CD4-positive, alpha-beta T cell (primary cell): ENCODE measurements at regions not wholly inside any gene's neighbourhood (a gene's known extent, or its start where the extent isn't known, plus 50 kb on each side); places are given as distances from the start of the nearest gene placed in this dataset.

Experiments
- ATAC-seq: fragments of 200-7000 bp; cut with Tn5 transposase; one replicate; pipeline ENCODE4 v1.10.0; 2022; ENCODE audit warnings: mild to moderate bottlenecking; ENCODE audit not compliant: poor library complexity
- CTCF ChIA-PET: fragments of 350-600 bp; sonication (Branson Sonifier 250); formaldehyde crosslinking; loops from one replicate; lab custom pipeline; 2021; ENCODE audit warnings: antibody characterized with exemption, inconsistent platforms; lab: Charles Lee
- POLR2A ChIA-PET: fragments of 350-600 bp; sonication (Branson Sonifier 250); formaldehyde crosslinking; loops from one replicate; lab custom pipeline; 2021; ENCODE audit warnings: antibody characterized with exemption, inconsistent platforms; lab: Charles Lee
- DNase-seq, 14 experiments: peaks; one replicate each; pipeline ENCODE4 v3.0.0-alpha.2; 2013 to 2020; ENCODE audit warnings: mixed read lengths in 2 of 14
- H3K27ac ChIP-seq, 2 donors: one replicate each; pipeline versions ENCODE4 v1.5.1 to v1.7.0; 2013; ENCODE audit warnings: low read length in 2 of 2, low read depth in 1 of 2, mild to moderate bottlenecking in 1 of 2
- H3K27me3 ChIP-seq, 2 experiments: 1 replicate in 1 of 2; 2 replicates in 1 of 2; pipeline versions ENCODE4 v1.6.1 to v1.7.0; 2013; ENCODE audit warnings: low read length in 2 of 2, control low read depth in 1 of 2, mild to moderate bottlenecking in 1 of 2, moderate library complexity in 1 of 2; ENCODE audit not compliant: insufficient read depth in 2 of 2, control insufficient read depth in 1 of 2
- H3K36me3 ChIP-seq: one replicate; pipeline ENCODE4 v1.6.1; 2013; ENCODE audit warnings: low read length, control low read depth; ENCODE audit not compliant: insufficient read depth
- H3K4me1 ChIP-seq: one replicate; pipeline ENCODE4 v1.6.1; 2013; ENCODE audit warnings: low read length, control low read depth; ENCODE audit not compliant: insufficient read depth
- H3K4me3 ChIP-seq: one replicate; pipeline ENCODE4 v1.5.1; 2013; ENCODE audit warnings: mild to moderate bottlenecking, low read length, moderate library complexity
- H3K9me3 ChIP-seq, 2 experiments: 1 replicate in 1 of 2; 2 replicates in 1 of 2; pipeline versions ENCODE4 v1.6.1 to v1.7.0; 2013; ENCODE audit warnings: low read length in 2 of 2, mild to moderate bottlenecking in 2 of 2, control low read depth in 1 of 2, moderate library complexity in 1 of 2; ENCODE audit not compliant: control insufficient read depth in 1 of 2, insufficient read depth in 1 of 2
- H3K27ac Mint-ChIP-seq: one replicate; pipeline ENCODE4 v1.8.0; 2020; ENCODE audit warnings: mixed read lengths
- H3K27me3 Mint-ChIP-seq: one replicate; pipeline ENCODE4 v1.8.0; 2021; ENCODE audit warnings: mixed read lengths
- H3K36me3 Mint-ChIP-seq: one replicate; pipeline ENCODE4 v1.8.0; 2021; ENCODE audit warnings: low read depth, mixed read lengths
- H3K4me1 Mint-ChIP-seq: one replicate; pipeline ENCODE4 v1.8.0; 2021; ENCODE audit warnings: low read depth, mixed read lengths
- H3K4me3 Mint-ChIP-seq: one replicate; pipeline ENCODE4 v1.8.0; 2020; ENCODE audit warnings: mild to moderate bottlenecking, mixed read lengths
- H3K9me3 Mint-ChIP-seq: one replicate; pipeline ENCODE4 v1.8.0; 2020; ENCODE audit warnings: mixed read lengths
- intact Hi-C, 2 experiments: fragments of 100-400 bp; cut with DNase I in 1 of 2; cut with micrococcal nuclease in 1 of 2; formaldehyde crosslinking; loops; one replicate each; pipeline versions ENCODE4 v1.15.1 to v1.9.0; 2023 to 2025; cut with DNase I, micrococcal nuclease
- TF ChIP-seq, protein P1 (sequence below): fragments of 200-600 bp; IDR thresholded peaks from one replicate; pipeline ENCODE4 v1.8.0; 2022; ENCODE audit warnings: antibody characterized with exemption, mild to moderate bottlenecking

DNA sequence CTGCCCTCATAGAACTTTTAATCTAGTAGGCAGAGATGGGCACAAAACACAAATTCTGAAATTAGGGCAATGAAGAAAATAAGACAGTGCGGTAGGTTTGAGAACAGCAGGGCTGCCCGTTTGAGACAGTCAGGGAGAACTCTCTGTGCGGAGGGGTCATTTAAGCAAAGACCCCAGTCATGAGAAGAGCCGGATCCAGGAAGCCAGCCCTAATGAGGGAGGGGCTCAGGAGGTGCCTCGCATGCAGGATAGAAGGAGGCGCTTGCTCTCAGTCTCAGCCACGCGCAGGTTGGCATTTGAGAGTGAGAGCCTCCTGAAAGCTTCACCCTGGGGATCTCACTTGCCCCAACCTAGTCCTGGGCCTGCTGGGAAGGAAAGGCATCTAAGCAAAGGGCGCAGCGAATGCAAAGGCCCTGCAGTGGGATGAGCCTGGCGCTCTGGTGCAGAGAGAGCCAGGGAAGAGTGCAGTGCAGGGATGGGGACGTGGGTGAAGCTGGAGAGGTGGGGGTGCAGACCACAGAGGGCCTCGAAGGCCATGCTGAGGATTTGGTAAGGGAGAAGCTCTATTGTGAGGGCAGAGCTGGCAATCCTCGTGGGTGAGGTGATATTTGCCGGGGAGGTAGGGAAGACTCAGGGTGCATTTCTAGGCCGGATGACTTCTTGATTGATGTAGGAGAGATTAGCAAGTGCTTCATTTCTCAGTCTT is 130.0 kb upstream of the PTPN1 start:
- Mint-ChIP-seq H3K36me3 (no peaks in the 10 kb centered on the region), H3K4me1 (peaks cover 46% of the 10 kb centered on the region), H3K9me3 (no peaks in the 10 kb centered on the region), H3K4me3 (no peak overlapping the region), H3K27ac (peak overlapping the region; percentile 71), H3K27me3 (no peaks in the 10 kb centered on the region)
- H3K27me3 ChIP-seq = no peaks in the 10 kb centered on the region
- H3K36me3 ChIP-seq = no peaks in the 10 kb centered on the region
- no peak overlapping the region for H3K27ac ChIP-seq
- intact Hi-C loops = loop anchor here in 1 of 2 experiments (10.0 kb wide), 1 partner anchor 55 kb away; no protein-coding TSS in a partner anchor
- ChIA-PET CTCF (no interaction called here), POLR2A (no interaction called here)
- no peak overlapping the region for H3K4me3 ChIP-seq
- peaks cover 0 to 3% of the 10 kb centered on the region in 2 experiments for H3K9me3 ChIP-seq
- no peak for ATAC-seq
- H3K4me1 ChIP-seq = peaks cover 39% of the 10 kb centered on the region
- no peak for DNase-seq
- TF ChIP-seq, protein P1, sequence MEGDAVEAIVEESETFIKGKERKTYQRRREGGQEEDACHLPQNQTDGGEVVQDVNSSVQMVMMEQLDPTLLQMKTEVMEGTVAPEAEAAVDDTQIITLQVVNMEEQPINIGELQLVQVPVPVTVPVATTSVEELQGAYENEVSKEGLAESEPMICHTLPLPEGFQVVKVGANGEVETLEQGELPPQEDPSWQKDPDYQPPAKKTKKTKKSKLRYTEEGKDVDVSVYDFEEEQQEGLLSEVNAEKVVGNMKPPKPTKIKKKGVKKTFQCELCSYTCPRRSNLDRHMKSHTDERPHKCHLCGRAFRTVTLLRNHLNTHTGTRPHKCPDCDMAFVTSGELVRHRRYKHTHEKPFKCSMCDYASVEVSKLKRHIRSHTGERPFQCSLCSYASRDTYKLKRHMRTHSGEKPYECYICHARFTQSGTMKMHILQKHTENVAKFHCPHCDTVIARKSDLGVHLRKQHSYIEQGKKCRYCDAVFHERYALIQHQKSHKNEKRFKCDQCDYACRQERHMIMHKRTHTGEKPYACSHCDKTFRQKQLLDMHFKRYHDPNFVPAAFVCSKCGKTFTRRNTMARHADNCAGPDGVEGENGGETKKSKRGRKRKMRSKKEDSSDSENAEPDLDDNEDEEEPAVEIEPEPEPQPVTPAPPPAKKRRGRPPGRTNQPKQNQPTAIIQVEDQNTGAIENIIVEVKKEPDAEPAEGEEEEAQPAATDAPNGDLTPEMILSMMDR = no peak

DNA sequence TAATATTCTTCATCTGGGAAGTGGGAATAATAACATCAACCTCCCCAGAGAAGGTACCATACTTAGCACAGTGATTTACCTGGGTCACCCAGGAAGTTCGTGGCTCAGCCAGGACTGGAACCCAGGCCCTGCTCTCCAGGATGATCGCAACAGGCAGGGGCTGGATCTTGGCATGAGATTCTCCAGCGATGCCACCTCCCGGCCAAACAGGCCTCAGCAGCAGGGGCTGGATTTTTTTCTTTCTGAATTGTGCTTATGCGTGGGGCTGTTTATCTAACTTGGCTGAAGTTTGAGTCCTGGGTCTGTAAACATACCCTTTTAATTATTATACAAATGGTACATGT is 129.5 kb upstream of the PTPN1 start:
- Histone ChIP-seq H3K27ac (no peak overlapping the region), H3K4me1 (peaks cover 44% of the 10 kb centered on the region), H3K36me3 (no peaks in the 10 kb centered on the region), H3K27me3 (no peaks in the 10 kb centered on the region), H3K9me3 (peaks cover 0 to 3% of the 10 kb centered on the region in 2 experiments), H3K4me3 (no peak overlapping the region)
- Mint-ChIP-seq H3K27me3 (no peaks in the 10 kb centered on the region), H3K27ac (peak overlapping the region; percentile 71), H3K4me3 (no peak overlapping the region), H3K36me3 (no peaks in the 10 kb centered on the region), H3K9me3 (no peaks in the 10 kb centered on the region), H3K4me1 (peaks cover 49% of the 10 kb centered on the region)
- no peak for ATAC-seq
- TF ChIP-seq, protein P1 = no peak
- CTCF ChIA-PET = no interaction called here
- intact Hi-C loops = loop anchor here in 1 of 2 experiments (10.0 kb wide), 1 partner anchor 54 kb away; no protein-coding TSS in a partner anchor
- POLR2A ChIA-PET = no interaction called here
- DNase-seq = no peak

DNA sequence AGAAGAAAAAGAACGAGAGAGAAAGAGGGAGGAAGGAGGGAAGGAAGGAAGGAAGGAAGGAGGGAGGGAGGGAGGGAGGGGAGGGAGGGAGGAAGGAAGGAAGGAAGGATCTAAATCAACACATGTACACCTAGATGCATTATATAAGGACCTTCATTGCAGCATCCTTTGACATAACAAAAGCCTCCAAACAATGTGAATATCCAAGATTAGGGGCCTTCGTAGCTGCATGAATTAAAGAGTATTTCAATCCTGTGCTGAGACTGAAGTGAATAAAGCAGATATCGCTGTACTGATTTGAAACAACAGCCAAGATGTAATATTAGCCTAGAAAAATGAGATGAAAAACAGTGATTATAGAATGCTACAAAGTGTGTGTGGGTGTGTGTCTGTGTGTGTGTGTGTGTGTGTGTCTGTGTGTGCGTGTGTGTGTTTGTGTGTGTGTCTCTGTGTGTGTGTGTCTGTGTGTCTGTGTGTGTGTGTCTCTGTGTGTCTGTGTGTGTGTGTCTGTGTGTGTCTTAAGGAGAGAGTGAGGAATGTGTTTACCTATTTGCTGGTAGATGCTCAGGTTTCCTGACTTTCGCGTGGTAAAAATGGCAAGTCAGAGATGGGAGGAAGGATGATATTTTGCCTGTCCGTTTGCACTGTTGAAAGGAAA is 129.0 kb upstream of the PTPN1 start:
- no peak for DNase-seq
- Mint-ChIP-seq H3K4me3 (peak overlapping the region; percentile 22), H3K9me3 (no peaks in the 10 kb centered on the region), H3K36me3 (no peaks in the 10 kb centered on the region), H3K27ac (peak overlapping the region; percentile 71), H3K27me3 (no peaks in the 10 kb centered on the region), H3K4me1 (peaks cover 55% of the 10 kb centered on the region)
- H3K4me1 ChIP-seq = peaks cover 49% of the 10 kb centered on the region
- ChIA-PET CTCF (no interaction called here), POLR2A (interaction anchor here (0.7 kb wide), 1 partner anchor 129 kb away, joined by 3 read pairs; the partner anchor contains the start of gene PTPN1)
- TF ChIP-seq, protein P1 = no peak
- H3K27me3 ChIP-seq = no peaks in the 10 kb centered on the region
- no peak overlapping the region for H3K4me3 ChIP-seq
- peaks cover 0 to 3% of the 10 kb centered on the region in 2 experiments for H3K9me3 ChIP-seq
- no peak overlapping the region for H3K27ac ChIP-seq
- no peak for ATAC-seq
- H3K36me3 ChIP-seq = no peaks in the 10 kb centered on the region
- intact Hi-C loops = loop anchor here in 1 of 2 experiments (10.0 kb wide), 1 partner anchor 54 kb away; no protein-coding TSS in a partner anchor
